B cell (primary cell): ENCODE measurements at regions not wholly inside any gene's neighbourhood (a gene's known extent, or its start where the extent isn't known, plus 50 kb on each side); places are given as distances from the start of the nearest gene placed in this dataset.

Experiments
- ATAC-seq: fragments of 200-7000 bp; cut with Tn5 transposase; one replicate; pipeline ENCODE4 v1.10.0; 2021; ENCODE audit warnings: low read depth, mild to moderate bottlenecking, moderate number of reproducible peaks, moderate library complexity
- CTCF ChIA-PET: fragments of 350-600 bp; sonication (Branson Sonifier 250); formaldehyde crosslinking; loops from one replicate; lab custom pipeline; 2021; ENCODE audit warnings: antibody characterized with exemption, inconsistent platforms; lab: Charles Lee
- POLR2A ChIA-PET: fragments of 350-600 bp; sonication (Branson Sonifier 250); formaldehyde crosslinking; loops from one replicate; lab custom pipeline; 2021; ENCODE audit warnings: antibody characterized with exemption; lab: Charles Lee
- DNase-seq: peaks from one replicate; pipeline ENCODE4 v3.0.0; 2013
- H2AFZ ChIP-seq: 2 replicates; pipeline ENCODE4 v1.6.1; 2012; ENCODE audit warnings: mild to moderate bottlenecking, low read depth, low read length; ENCODE audit not compliant: insufficient read depth, poor library complexity, severe bottlenecking
- H3K27ac ChIP-seq, 2 donors: 1 replicate in 1 of 2; 2 replicates in 1 of 2; pipeline ENCODE4 v1.5.1; 2012 to 2013; ENCODE audit warnings: low read length in 2 of 2, mild to moderate bottlenecking in 2 of 2, moderate library complexity in 1 of 2
- H3K27me3 ChIP-seq, 4 experiments: fragments of 200-600 bp in 1 of 4; sonication (generic) in 1 of 4; replicated peaks in 1 of 4; 1 replicate in 2 of 4; 2 replicates in 2 of 4; pipeline versions ENCODE4 v1.6.1 to v1.7.0; 2013 to 2016; ENCODE audit warnings: low read length in 3 of 4, mild to moderate bottlenecking in 2 of 4, mixed read lengths in 1 of 4, moderate library complexity in 1 of 4; ENCODE audit not compliant: insufficient read depth in 4 of 4, control insufficient read depth in 3 of 4; ENCODE audit errors: control extremely low read depth in 1 of 4
- H3K36me3 ChIP-seq, 2 experiments: replicated peaks in 1 of 2; 1 replicate in 1 of 2; 2 replicates in 1 of 2; pipeline versions ENCODE4 v1.6.1 to v1.7.1; 2013; ENCODE audit warnings: low read length in 1 of 2; ENCODE audit not compliant: insufficient read depth in 2 of 2, control insufficient read depth in 1 of 2; ENCODE audit errors: control extremely low read depth in 1 of 2, extremely low read depth in 1 of 2
- H3K4me1 ChIP-seq, 2 donors: fragments of 200-600 bp in 1 of 2; sonication (generic) in 1 of 2; 1 replicate in 1 of 2; 2 replicates in 1 of 2; pipeline versions ENCODE4 v1.5.1 to v1.6.1; 2013 to 2017; ENCODE audit warnings: low read length in 2 of 2; ENCODE audit not compliant: control insufficient read depth in 2 of 2, insufficient read depth in 2 of 2
- H3K4me2 ChIP-seq: replicated peaks from 2 replicates; pipeline ENCODE3; 2012; ENCODE audit warnings: mild to moderate bottlenecking, low read depth, low read length; ENCODE audit not compliant: poor library complexity, severe bottlenecking
- H3K4me3 ChIP-seq, 5 experiments: fragments of 200-600 bp in 1 of 5; sonication (generic) in 1 of 5; 1 replicate in 3 of 5; 2 replicates in 2 of 5; pipeline versions ENCODE4 v1.5.1 to v1.7.0; 2011 to 2016; ENCODE audit warnings: low read length in 4 of 5, mild to moderate bottlenecking in 4 of 5, low read depth in 2 of 5, control low read depth in 1 of 5, moderate library complexity in 1 of 5; ENCODE audit not compliant: insufficient read depth in 1 of 5; ENCODE audit errors: control extremely low read depth in 1 of 5, extremely low read depth in 1 of 5
- H3K79me2 ChIP-seq: fragments of 200-600 bp; sonication (generic); one replicate; pipeline ENCODE4 v1.6.0; 2016; ENCODE audit warnings: low read length; ENCODE audit not compliant: control insufficient read depth, insufficient read depth
- H3K9ac ChIP-seq: fragments of 200-600 bp; sonication (generic); 2 replicates; pipeline ENCODE4 v1.6.1; 2017; ENCODE audit warnings: mild to moderate bottlenecking, low read length, moderate library complexity
- H3K9me3 ChIP-seq, 3 donors: one replicate each; pipeline versions ENCODE4 v1.6.1 to v1.7.1; 2013; ENCODE audit warnings: low read length in 2 of 3; ENCODE audit not compliant: control insufficient read depth in 2 of 3, insufficient read depth in 1 of 3; ENCODE audit errors: control extremely low read depth in 1 of 3
- H4K20me1 ChIP-seq: 2 replicates; pipeline ENCODE4 v1.6.0; 2012; ENCODE audit warnings: mild to moderate bottlenecking, low read length; ENCODE audit not compliant: insufficient read depth, control insufficient read depth, poor library complexity, severe bottlenecking
- H3K27ac Mint-ChIP-seq: one replicate; pipeline ENCODE4 v1.8.0; 2021; ENCODE audit warnings: mixed read lengths
- H3K27me3 Mint-ChIP-seq: one replicate; pipeline ENCODE4 v1.8.0; 2021; ENCODE audit warnings: mixed read lengths
- H3K4me1 Mint-ChIP-seq: one replicate; pipeline ENCODE4 v1.8.0; 2021; ENCODE audit warnings: mixed read lengths
- H3K4me3 Mint-ChIP-seq: one replicate; pipeline ENCODE4 v1.8.0; 2021; ENCODE audit warnings: mixed read lengths
- H3K9me3 Mint-ChIP-seq: one replicate; pipeline ENCODE4 v1.8.0; 2022; ENCODE audit warnings: mixed read lengths; ENCODE audit not compliant: insufficient read depth
- CTCF ChIP-seq: fragments of 200-600 bp; IDR thresholded peaks from one replicate; pipeline ENCODE4 v1.8.0; 2022; ENCODE audit warnings: antibody characterized with exemption, mild to moderate bottlenecking
- EZH2 ChIP-seq: IDR thresholded peaks from 2 replicates; pipeline ENCODE4 v1.6.1; 2012; ENCODE audit warnings: borderline replicate concordance, low read depth, mild to moderate bottlenecking, moderate library complexity, low read length; ENCODE audit not compliant: insufficient read depth, poor library complexity, severe bottlenecking
- WGBS: methylation state at CpG from one replicate; pipeline ENCODE4 v1.1.5; 2013; ENCODE audit warnings: missing lambda C conversion rate; ENCODE audit not compliant: insufficient coverage; 5-methylcytosine and 5-hydroxymethylcytosine counted together
- intact Hi-C: fragments of 100-400 bp; cut with micrococcal nuclease; formaldehyde crosslinking; loops from one replicate; pipeline ENCODE4 v1.10.0; 2022

DNA sequence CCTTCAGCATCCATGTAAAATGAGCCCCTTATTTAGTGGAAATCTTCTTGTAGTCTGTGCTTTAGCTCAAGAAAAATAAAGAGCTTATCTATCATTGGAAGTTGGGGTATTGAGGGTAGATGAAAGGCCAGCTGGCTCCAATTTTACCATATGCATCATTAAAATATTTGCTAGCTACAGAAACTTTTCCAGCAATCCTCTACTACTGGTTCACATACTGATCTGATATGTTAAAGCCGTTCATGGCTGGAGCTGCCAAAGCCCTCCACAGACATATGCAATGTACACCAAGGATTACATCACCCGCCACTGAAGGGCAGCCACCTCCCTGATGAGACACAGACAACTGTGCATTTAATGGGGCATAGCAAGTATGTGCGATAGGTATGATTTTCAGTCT lies 1205.3 kb downstream of the GALC start:
- intact Hi-C loops, result no loop called here
- Mint-ChIP-seq H3K4me3 (no peak overlapping the region), H3K4me1 (no peaks in the 10 kb centered on the region), H3K9me3 (peaks cover 2% of the 10 kb centered on the region), H3K27ac (no peak overlapping the region), H3K27me3 (no peaks in the 10 kb centered on the region)
- DNase-seq (no peak), ATAC-seq (no peak)
- Histone ChIP-seq H3K4me1 (no peaks in the 10 kb centered on the region), H2AFZ (no peak overlapping the region), H3K9ac (no peak overlapping the region), H4K20me1 (no peaks in the 10 kb centered on the region), H3K79me2 (no peaks in the 10 kb centered on the region), H3K36me3 (no peaks in the 10 kb centered on the region), H3K4me3 (no peak overlapping the region), H3K27ac (no peak overlapping the region), H3K4me2 (no peak overlapping the region), H3K27me3 (no peaks in the 10 kb centered on the region), H3K9me3 (peaks cover 0 to 7% (median 0%) of the 10 kb centered on the region in 3 donors)
- ChIA-PET CTCF (no interaction called here), POLR2A (no interaction called here)
- TF ChIP-seq EZH2 (no peak), CTCF (no peak)
- WGBS, result no CpG with 5 or more reads among the region's 3 CpGs

DNA sequence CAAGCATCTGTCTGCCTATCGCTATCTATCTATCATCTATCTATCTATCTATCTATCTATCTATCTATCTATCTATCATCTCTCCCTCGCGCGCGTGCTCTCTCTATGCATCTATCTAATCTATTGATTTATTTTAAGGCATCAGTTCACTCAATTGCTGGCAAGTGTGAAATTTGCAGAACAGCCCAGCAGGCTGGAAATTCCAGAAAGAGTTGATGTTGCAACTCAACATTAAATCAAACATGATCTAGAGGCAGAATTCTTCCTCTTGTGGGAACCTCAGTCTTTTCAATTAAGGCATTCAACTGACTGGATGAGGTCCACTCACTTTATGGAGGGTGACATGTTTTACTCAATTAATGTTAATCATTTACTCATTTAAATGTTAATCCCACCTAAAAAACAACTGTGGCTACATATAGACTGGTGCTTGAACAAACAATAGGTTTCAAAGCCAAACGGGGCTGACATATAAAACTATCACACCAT lies 1210.8 kb downstream of the GALC start:
- intact Hi-C loops, result no loop called here
- no peak overlapping the region for H3K9ac ChIP-seq
- DNase-seq (no peak), ATAC-seq (no peak)
- H4K20me1 ChIP-seq, result no peaks in the 10 kb centered on the region
- no peaks in the 10 kb centered on the region for H3K36me3 ChIP-seq
- Mint-ChIP-seq H3K27me3 (no peaks in the 10 kb centered on the region), H3K4me1 (no peaks in the 10 kb centered on the region), H3K4me3 (no peak overlapping the region), H3K27ac (no peak overlapping the region), H3K9me3 (peaks cover 2% of the 10 kb centered on the region)
- H3K79me2 ChIP-seq, result no peaks in the 10 kb centered on the region
- H3K27ac ChIP-seq, result no peak overlapping the region
- ChIA-PET CTCF (no interaction called here), POLR2A (no interaction called here)
- H3K4me2 ChIP-seq, result no peak overlapping the region
- WGBS, result 80% methylated on average over 1 of the region's 6 CpGs
- TF ChIP-seq EZH2, result no peak
- no peak for TF ChIP-seq CTCF
- no peaks in the 10 kb centered on the region for H3K4me1 ChIP-seq
- no peak overlapping the region for H3K4me3 ChIP-seq
- no peak overlapping the region for H2AFZ ChIP-seq
- H3K9me3 ChIP-seq, result peaks cover 0 to 1% (median 0%) of the 10 kb centered on the region in 3 donors
- H3K27me3 ChIP-seq, result no peaks in the 10 kb centered on the region
